ENCODE measurements at regions not wholly inside any gene's neighbourhood (a gene's known extent, or its start where the extent isn't known, plus 50 kb on each side); places are given as distances from the start of the nearest gene placed in this dataset.
"Not testable (repeated sequence)": the region's sequence is repeated elsewhere in the genome, so short reads cannot be mapped to it uniquely, and the experiment has no call there.

- no peak for DNase-seq
Measured at GRCh38 chr5:105639068-105639467, 2031.7 kb downstream of the EFNA5 start.

GRCh38 chr5:105638437-105638836, 2032.3 kb downstream of the EFNA5 start:
- no peak for DNase-seq

- DNase-seq, result no peak
Measured at GRCh38 chr5:105632043-105632442, 2038.7 kb downstream of the EFNA5 start.

DNA sequence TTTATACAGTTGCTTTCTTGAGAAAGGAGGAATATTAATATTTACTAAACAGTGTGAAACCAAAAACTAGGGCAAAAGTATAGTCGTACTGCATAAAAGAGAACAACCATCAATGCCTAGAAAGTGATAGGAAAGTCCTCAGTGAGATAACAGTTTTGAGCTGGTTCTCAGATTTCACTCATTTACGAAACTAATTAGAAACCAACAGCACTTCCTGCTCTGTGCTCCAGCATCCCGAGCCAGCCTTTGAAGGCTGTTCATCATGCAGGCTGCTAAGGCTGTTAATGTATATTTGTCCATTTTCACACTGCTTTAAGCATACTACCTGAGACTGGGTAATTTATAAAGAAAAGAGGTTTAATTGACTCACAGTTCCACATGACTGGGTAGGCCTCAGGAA, 2039.9 kb downstream of the EFNA5 start:
- DNase-seq, result no peak

- DNase-seq, result no peak
Measured at GRCh38 chr5:105619725-105620124, 2051.0 kb downstream of the EFNA5 start.

- DNase-seq, result no peak
Measured at GRCh38 chr5:105617436-105618215, 2053.1 kb downstream of the EFNA5 start.

DNA sequence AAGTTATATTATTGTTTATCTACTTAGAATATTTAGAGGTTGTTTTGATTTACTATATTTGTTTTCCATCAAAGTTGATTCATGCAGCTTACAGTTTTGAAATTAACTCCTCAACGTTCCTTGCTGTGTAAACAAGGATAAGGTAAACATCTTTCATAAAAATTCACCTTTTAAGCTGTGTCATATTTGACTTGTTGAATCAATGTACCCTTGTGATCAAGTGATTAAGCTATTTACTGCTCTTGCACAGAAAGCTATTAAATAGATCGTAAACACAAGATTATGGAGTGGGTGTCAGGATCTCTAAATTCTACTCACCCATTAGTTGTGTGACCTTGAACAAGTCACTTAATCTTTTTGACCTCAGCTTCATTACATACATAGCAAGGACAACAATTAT, 2054.0 kb upstream of the NUDT12 start:
- DNase-seq, result no peak

DNA sequence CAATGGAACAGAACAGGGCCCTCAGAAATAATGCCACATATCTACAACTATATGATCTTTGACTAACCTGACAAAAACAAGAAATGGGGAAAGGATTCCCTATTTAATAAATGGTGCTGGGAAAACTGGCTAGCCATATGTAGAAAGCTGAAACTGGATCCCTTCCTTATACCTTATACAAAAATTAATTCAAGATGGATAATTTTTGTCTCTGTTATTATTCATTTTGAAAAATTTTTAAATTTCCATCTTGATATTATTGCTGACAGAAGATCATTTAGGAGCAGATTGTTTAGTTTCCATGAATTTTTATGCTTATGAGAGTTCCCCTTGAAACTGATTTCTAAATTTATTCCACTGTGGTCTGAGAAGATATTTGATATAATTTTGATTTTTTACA, 2039.8 kb upstream of the NUDT12 start:
- not testable (repeated sequence) for DNase-seq

GRCh38 chr5:105593011-105593760, 2030.6 kb upstream of the NUDT12 start:
- DNase-seq, result no peak

DNA sequence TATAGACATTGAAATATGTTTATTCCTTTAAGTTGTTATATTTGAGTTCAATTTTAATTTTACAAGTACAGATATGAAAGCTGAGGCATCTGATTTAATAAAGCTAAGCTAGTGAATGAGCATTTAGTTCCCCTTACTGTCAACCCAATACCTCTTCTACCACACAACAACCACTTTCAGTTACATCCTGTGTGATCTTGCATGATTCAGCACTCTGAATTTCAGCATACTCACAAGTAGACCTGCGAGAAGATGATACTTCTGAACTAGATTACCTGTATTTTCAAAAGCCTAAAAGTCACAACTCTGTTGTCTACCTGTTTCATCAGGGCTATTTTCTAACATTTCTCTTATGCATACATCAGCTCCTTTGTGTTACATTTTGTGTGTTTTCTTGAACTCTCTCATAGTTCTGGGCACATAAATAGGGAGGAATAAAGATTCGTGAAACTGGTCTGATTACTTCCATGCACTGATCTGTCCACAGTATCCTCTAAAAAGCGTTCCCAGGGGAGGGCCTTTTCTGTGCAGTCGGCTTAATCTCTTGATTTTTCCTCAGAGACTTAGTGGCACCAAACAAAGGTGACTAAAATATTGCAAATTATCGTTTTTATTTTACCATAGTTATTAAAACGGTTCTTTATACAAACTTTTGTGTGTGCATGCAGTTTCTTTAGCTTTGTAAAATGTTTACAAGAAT, 2025.5 kb upstream of the NUDT12 start:
- DNase-seq, result no peak

GRCh38 chr5:105581988-105582690, 2019.5 kb upstream of the NUDT12 start:
- DNase-seq, result no peak

GRCh38 chr5:105573575-105573974, 2011.0 kb upstream of the NUDT12 start:
- DNase-seq, result no peak

GRCh38 chr5:105565531-105565930, 2002.9 kb upstream of the NUDT12 start:
- DNase-seq, result no peak

GRCh38 chr5:105563842-105564241, 2001.3 kb upstream of the NUDT12 start:
- no peak for DNase-seq

DNA sequence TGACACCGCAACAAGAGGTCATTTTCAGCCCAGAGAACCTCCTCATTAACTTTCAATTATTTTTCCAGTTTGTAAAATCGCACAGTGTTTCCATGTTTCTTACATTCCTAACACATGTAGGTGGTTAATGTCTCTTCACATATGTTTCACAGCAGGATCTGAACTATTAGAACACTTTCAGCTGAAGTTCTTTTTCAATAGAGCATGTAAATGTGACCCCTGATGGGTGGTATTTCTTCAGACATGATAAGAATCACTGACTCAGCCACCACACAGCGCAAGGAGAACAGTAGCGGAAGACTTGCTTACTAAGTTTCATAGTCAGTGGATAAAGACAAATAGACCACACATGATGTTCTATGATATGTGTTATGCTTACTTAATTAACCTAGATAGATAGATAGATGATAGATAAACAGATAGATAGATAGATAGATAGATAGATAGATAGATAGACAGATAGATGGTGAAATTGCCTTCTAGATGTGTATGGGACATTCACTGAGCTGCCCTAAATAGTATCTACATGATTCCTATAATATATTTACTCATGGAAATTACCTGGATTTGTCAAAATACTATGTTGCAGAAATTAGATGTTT, 1992.1 kb upstream of the NUDT12 start:
- no peak for DNase-seq

DNA sequence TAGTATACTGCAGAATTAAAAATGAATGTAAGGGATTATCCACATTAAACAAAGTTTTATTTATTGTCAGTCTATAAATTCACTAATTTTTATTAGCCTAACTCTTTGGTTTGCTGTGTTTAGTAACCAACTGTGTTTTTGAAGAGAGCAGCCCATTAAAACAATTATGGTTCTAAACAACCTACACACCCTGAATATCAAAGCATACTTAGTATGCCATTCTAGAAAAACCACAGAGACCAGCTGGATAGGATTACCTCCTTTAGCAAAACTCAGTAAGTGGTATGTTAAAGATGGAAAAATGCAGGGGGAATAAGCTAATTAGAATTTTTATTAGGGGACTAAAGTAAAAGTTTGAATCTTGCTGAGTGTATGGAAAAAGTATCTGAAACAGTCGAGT, 1981.7 kb upstream of the NUDT12 start:
- no peak for DNase-seq

DNA sequence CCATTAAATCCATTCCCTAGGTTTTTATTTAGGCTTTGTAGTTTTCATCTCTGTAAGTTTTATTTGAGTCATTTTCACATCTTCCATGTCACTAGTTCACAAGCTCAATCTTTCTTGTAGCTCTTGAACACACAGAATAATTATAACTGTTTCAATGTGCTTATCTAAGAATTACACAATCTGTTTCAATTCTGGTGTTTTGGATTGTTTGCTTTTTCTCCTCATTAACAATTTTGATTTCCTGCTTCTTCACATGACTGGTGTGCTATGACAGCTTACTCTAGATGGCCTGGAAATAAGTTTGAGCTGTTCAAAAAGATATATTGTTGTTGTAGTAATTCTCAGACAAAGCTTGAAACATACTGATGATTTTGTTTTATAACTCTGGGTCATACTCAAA, 1974.1 kb upstream of the NUDT12 start:
- no peak for DNase-seq

GRCh38 chr5:105530716-105531261, 1968.2 kb upstream of the NUDT12 start:
- DNase-seq, result no peak

- DNase-seq, result no peak
Measured at GRCh38 chr5:105529851-105530250, 1967.3 kb upstream of the NUDT12 start.

DNA sequence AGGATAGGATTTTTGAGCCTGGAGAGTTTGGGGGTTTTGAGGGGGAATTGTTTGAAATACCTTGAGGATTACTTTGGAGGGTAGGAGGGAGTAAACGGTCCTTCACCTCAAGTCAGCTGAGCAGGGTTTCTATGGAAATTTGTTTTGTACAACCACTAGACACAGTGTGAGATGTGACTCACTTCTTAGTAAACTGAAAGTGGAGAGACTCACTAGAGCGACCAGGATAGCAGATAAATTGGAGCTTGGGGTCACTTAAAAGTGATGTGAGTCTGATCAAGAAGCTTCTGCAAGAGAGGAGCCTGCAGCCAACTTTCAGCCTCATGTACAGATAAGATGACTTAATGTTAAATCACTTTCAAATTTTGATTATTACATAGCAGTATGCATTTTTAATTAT, 1945.9 kb upstream of the NUDT12 start:
- DNase-seq, result no peak

- DNase-seq, result no peak
Measured at GRCh38 chr5:105506692-105507277, 1944.2 kb upstream of the NUDT12 start.

- no peak for DNase-seq
Measured at GRCh38 chr5:105503950-105504349, 1941.4 kb upstream of the NUDT12 start.
